ENCODE measurements at regions not wholly inside any gene's neighbourhood (a gene's known extent, or its start where the extent isn't known, plus 50 kb on each side); places are given as distances from the start of the nearest gene placed in this dataset.

- TF ChIP-seq CHD7 (IDR thresholded peaks at IDR 0.05; ENCODE audit: insufficient replicate concordance, low read length): peak; percentile 95
- no peak for TF ChIP-seq CTCF (IDR thresholded peaks at IDR 0.05; ENCODE audit: control extremely low read depth in 1 of 3, insufficient read depth in 1 of 3, low read depth in 1 of 3, low read length in 3 of 3)
- TF ChIP-seq TCF12 (IDR thresholded peaks at IDR 0.05; ENCODE audit: low read depth, low read length): peak; percentile 95
- TF ChIP-seq BACH1 (IDR thresholded peaks at IDR 0.05; ENCODE audit: low read length): no peak
- no peak for TF ChIP-seq KDM4A (IDR thresholded peaks at IDR 0.05; ENCODE audit: low read depth, low read length, severe bottlenecking)
- no peak for TF ChIP-seq RNF2 (IDR thresholded peaks at IDR 0.05; ENCODE audit: borderline replicate concordance, low read depth, low read length, missing control alignments, poor library complexity, severe bottlenecking)
- peak; percentile 22; the same call in 1 of the 2 replicates for TF ChIP-seq SIX5 (IDR thresholded peaks at IDR 0.05; ENCODE audit: low read depth, low read length)
- TF ChIP-seq SP4 (IDR thresholded peaks at IDR 0.05; ENCODE audit: low read length): no peak
- TF ChIP-seq NRF1 (IDR thresholded peaks at IDR 0.05; ENCODE audit: low read depth, low read length): no peak
- no peak for TF ChIP-seq TEAD4 (IDR thresholded peaks at IDR 0.05; ENCODE audit: low read depth, low read length)
Observed at GRCh38 chr18:60804415-60804814, 431.8 kb upstream of the MC4R start (continued).

Data from H1 (cell line).